ENCODE measurements at regions not wholly inside any gene's neighbourhood (a gene's known extent, or its start where the extent isn't known, plus 50 kb on each side); places are given as distances from the start of the nearest gene placed in this dataset.

DNA sequence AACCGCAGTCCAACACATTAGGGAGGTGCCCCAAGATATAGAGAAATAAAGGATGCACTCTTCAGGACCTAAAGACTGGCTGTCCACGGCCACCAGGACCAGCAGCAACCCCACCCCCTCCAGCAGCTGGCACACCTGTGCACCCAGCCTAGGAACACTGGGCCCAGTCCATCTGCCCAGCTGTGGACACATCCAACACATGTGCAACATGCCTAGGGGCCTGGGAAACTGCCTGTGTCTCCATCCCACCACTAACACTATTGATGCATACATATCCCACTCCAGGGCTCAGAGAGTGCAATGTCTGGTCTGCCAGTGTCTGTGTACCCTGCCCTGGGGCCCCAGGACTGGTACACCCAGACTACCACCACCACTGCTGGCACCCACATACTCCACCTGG, 1781.3 kb downstream of the MAT2B start:
- DNase-seq (ENCODE audit: low read depth, low spot score) (no peak), FAIRE-seq (no peak)
- H2AFZ ChIP-seq (ENCODE audit: low read depth, low read length), result no peak overlapping the region
- ChIA-PET CTCF (no interaction called here), POLR2A (no interaction called here)
- H3K27ac ChIP-seq (ENCODE audit: insufficient read depth, low read depth, low read length), result no peak overlapping the region
- no peak overlapping the region for H3K4me3 ChIP-seq (replicated peaks in 1 of 3; ENCODE audit: insufficient read depth in 1 of 3, low read depth in 1 of 3, low read length in 3 of 3)
- dilution Hi-C loops (cut with MboI; ENCODE audit: extremely low pct_ligation_motif_present, low sequenced_read_pairs), result no loop called here
- no peaks in the 10 kb centered on the region for H4K20me1 ChIP-seq (replicated peaks; ENCODE audit: control insufficient read depth, extremely low read depth, insufficient read depth, low read length)
- no peak overlapping the region for H3K4me2 ChIP-seq (ENCODE audit: insufficient read depth, low read length)
- no TSS peak for BruUV-seq (replicated peaks)
- intact Hi-C loops (cut with micrococcal nuclease), result no loop called here
- no peaks in the 10 kb centered on the region for H3K27me3 ChIP-seq (ENCODE audit: control insufficient read depth in 2 of 2, insufficient read depth in 2 of 2, low read length in 2 of 2)
- H3K9me1 ChIP-seq (replicated peaks; ENCODE audit: control insufficient read depth, extremely low read depth, insufficient read depth, low read length), result no peaks in the 10 kb centered on the region
- no peak for TF ChIP-seq JUN (IDR thresholded peaks at IDR 0.05; ENCODE audit: borderline replicate concordance, insufficient read depth, insufficient read length, low read depth)
- no peak for TF ChIP-seq MAX (IDR thresholded peaks at IDR 0.05; ENCODE audit: insufficient read depth, insufficient read length)
- TF ChIP-seq, protein P1, sequence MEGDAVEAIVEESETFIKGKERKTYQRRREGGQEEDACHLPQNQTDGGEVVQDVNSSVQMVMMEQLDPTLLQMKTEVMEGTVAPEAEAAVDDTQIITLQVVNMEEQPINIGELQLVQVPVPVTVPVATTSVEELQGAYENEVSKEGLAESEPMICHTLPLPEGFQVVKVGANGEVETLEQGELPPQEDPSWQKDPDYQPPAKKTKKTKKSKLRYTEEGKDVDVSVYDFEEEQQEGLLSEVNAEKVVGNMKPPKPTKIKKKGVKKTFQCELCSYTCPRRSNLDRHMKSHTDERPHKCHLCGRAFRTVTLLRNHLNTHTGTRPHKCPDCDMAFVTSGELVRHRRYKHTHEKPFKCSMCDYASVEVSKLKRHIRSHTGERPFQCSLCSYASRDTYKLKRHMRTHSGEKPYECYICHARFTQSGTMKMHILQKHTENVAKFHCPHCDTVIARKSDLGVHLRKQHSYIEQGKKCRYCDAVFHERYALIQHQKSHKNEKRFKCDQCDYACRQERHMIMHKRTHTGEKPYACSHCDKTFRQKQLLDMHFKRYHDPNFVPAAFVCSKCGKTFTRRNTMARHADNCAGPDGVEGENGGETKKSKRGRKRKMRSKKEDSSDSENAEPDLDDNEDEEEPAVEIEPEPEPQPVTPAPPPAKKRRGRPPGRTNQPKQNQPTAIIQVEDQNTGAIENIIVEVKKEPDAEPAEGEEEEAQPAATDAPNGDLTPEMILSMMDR (IDR thresholded peaks at IDR 0.05; ENCODE audit: extremely low read depth in 1 of 2, insufficient read depth in 1 of 2, low read depth in 1 of 2, low read length in 2 of 2), result no peak
- TF ChIP-seq MYC (IDR thresholded peaks at IDR 0.05; ENCODE audit: low read depth, low read length), result no peak
- no peak for TF ChIP-seq POLR2AphosphoS5 (IDR thresholded peaks at IDR 0.05; ENCODE audit: insufficient read depth, low read depth, low read length)
- no peak for TF ChIP-seq FOS (IDR thresholded peaks at IDR 0.05; ENCODE audit: borderline replicate concordance, insufficient read depth, low read length)
- TF ChIP-seq POLR2A (IDR thresholded peaks at IDR 0.05; ENCODE audit: low read depth, low read length), result no peak
- TF ChIP-seq GATA2 (IDR thresholded peaks at IDR 0.05; ENCODE audit: insufficient read depth, insufficient read length, low read depth, low read length), result no peak
- TF ChIP-seq EZH2 (IDR thresholded peaks at IDR 0.05; ENCODE audit: borderline replicate concordance, low read depth, low read length, severe bottlenecking), result no peak
- H3K4me1 ChIP-seq (ENCODE audit: control insufficient read depth, extremely low read depth, insufficient read depth, low read length), result no peaks in the 10 kb centered on the region
- no peaks in the 10 kb centered on the region for H3K36me3 ChIP-seq (ENCODE audit: control insufficient read depth in 2 of 2, extremely low read depth in 1 of 2, insufficient read depth in 2 of 2, low read length in 2 of 2)
- no peaks in the 10 kb centered on the region for H3K79me2 ChIP-seq (ENCODE audit: control insufficient read depth, insufficient read depth, low read length)
- no peak overlapping the region for H3K9ac ChIP-seq (replicated peaks; ENCODE audit: extremely low read depth, insufficient read depth, low read length)
- H3K9me3 ChIP-seq (replicated peaks; ENCODE audit: control insufficient read depth, insufficient read depth, low read length), result no peaks in the 10 kb centered on the region

Data from endothelial cell of umbilical vein (primary cell).